Coronary artery (tissue), 2 donors: ENCODE measurements at regions not wholly inside any gene's neighbourhood (a gene's known extent, or its start where the extent isn't known, plus 50 kb on each side); places are given as distances from the start of the nearest gene placed in this dataset.
A peak's percentile ranks its signal among the peaks of the same experiment; 100 is the strongest.

ENCODE experiments used
- DNase-seq: peaks from one replicate; pipeline ENCODE4 v3.0.0-alpha.2; 2017; ENCODE audit warnings: low spot score
- H3K27ac ChIP-seq, 2 donors: fragments of 200-600 bp; sonication (generic); one replicate each; pipeline ENCODE4 v1.5.1; 2016 to 2019
- H3K4me3 ChIP-seq: fragments of 200-600 bp; sonication (generic); 2 replicates; pipeline ENCODE4 v1.5.1; 2016; ENCODE audit warnings: mild to moderate bottlenecking, moderate library complexity
- TF ChIP-seq, protein P1 (sequence below): fragments of 200-600 bp; sonication (generic); IDR thresholded peaks from one replicate; pipeline ENCODE4 v1.5.1; 2019; ENCODE audit warnings: antibody characterized with exemption

DNA sequence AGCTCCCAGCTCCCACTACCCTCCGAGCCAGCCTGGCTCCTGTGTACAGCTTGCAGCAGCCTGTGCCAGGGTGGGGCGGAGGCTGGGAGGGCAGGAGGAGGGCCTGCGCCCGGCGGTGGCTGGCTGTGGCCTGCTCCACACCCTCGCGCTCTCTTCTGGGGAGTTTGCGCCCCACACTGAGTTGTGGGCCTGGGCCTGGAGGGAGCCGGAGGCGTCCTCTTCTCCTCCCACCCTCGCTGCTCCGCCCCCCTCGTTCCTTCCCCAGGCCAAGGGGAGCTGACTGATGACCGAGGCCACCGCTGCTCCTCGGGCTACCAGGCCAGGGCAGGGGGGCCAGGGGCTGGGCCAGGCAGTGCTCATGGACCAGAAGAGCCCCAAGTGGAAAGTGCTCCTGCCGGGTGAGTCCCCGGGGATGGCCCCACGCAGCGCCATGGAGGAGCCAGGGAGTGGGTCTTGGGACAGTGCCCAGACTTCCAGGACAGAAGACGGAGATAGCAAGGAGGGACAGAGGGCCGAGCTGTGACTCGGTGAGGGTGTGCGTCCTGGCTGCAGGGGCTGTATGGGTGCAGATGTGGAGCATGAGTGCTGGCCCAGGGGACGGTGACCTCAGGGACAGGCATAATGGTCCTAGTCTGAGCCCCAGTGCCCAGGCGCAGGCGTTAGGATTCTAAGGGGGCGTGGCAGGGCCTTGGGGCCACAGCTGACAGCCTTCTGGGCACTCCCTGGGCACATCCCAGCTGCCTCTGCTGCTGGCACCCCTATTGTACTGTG is 242.1 kb upstream of the GSE1 start:
- DNase-seq = no peak

DNA sequence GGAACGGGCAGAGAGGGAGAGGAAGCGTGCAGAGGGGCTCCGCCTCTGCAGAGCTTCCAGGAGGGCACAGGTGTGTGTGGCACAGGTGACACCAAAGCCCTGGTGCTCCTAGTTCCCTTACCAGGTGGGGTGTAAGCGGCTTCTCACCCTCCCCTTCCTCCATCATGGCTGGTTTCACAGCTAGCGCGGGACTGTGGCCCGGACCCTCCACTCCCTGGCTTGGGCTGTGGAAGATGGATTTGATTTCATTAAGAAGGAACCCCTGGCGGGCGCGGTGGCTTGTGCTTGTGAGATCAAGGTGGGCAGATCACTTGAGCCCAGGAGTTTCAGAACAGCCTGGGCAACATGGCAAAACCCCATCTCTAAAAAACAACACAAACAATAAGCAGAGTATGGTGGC is 241.2 kb upstream of the GSE1 start:
- Histone ChIP-seq H3K4me3 (no peak overlapping the region), H3K27ac (peak overlapping the region; percentile 39 to 80)
- no peak for DNase-seq
- TF ChIP-seq, protein P1, sequence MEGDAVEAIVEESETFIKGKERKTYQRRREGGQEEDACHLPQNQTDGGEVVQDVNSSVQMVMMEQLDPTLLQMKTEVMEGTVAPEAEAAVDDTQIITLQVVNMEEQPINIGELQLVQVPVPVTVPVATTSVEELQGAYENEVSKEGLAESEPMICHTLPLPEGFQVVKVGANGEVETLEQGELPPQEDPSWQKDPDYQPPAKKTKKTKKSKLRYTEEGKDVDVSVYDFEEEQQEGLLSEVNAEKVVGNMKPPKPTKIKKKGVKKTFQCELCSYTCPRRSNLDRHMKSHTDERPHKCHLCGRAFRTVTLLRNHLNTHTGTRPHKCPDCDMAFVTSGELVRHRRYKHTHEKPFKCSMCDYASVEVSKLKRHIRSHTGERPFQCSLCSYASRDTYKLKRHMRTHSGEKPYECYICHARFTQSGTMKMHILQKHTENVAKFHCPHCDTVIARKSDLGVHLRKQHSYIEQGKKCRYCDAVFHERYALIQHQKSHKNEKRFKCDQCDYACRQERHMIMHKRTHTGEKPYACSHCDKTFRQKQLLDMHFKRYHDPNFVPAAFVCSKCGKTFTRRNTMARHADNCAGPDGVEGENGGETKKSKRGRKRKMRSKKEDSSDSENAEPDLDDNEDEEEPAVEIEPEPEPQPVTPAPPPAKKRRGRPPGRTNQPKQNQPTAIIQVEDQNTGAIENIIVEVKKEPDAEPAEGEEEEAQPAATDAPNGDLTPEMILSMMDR = no peak

More for the DNA sequence above, 242.1 kb upstream of the GSE1 start:
- Histone ChIP-seq H3K27ac (peak overlapping the region; percentile 45 to 80), H3K4me3 (peak overlapping the region; percentile 63)
- TF ChIP-seq, protein P1 = no peak

DNA sequence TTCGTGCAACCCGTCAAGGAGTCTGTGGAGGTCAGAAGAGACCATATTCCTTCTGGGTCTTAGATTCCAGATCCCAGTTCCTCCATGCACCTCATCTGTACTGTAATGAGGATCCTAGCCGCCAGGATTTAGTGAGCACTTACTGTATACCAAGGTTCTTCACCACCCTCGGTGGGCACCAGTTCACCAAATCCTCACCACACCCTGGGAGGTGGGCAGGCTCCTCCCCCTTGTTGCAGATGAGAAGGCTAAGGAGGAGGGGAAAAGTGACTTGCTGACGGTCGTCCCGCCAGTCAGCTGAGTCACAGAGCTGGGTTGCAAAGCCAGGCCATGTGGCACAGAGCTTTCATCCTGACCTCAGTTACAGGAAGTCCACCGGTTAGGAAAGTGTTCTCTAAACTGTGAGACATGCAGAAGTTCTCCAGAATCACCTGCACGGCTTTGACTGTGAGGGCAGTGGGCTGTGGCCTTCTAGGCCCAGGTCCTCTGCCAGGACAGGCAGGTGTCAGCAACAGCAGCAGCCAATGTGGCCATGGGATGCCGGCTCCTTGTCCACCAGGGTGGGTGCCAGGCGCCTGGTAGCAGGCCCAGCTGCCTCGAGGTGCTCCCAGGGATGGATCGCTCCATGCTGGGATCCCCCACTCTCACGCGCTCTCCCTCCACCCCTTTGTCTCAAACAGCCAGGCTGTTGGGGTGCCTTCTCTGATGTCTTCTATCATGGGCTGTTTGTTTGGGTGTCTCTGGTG is 240.3 kb upstream of the GSE1 start:
- Histone ChIP-seq H3K27ac (peak overlapping the region; percentile 47 to 79), H3K4me3 (peak overlapping the region; percentile 12)
- TF ChIP-seq, protein P1 = no peak
- no peak for DNase-seq

DNA sequence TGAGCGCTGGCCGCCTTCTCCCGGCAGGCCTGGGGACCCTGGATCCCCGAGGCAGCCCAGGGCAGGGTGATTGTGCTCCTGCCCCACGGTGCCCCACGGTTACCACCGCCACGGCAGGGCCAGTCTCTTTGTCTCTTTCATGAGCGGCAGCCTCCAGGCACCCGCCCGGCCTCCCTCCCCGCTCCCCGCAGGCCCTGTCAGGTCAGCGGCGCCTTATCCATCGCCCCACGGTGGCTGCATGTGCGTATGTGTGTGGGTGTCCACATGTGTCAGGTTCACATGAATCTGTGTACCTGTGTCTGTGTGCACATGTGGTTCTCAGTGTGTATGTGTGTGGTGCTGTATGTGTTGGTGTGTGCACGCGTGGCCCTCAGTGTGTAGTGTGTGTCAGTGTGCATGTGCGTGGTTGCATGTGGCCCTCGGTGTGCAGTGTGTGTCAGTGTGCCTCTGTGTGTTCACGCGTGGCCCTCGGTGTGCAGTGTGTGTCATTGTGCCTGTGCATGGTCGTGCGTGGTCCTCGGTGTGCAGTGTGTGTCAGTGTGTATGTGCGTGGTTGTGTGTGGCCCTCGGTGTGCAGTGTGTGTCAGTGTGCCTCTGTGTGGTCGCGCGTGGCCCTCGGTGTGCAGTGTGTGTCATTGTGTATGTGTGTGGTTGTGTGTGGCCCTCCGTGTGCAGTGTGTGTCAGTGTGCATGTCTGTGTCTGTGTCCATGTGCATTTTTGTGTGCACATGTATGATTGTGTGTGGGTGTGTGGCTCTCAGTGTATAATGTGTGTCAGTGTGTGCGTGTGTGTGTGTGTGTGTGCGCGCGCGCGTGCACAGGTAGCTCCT is 239.2 kb upstream of the GSE1 start:
- Histone ChIP-seq H3K4me3 (no peak overlapping the region), H3K27ac (peak overlapping the region in 1 of 2 donors; percentile 79)
- DNase-seq = no peak
- TF ChIP-seq, protein P1 = no peak

DNA sequence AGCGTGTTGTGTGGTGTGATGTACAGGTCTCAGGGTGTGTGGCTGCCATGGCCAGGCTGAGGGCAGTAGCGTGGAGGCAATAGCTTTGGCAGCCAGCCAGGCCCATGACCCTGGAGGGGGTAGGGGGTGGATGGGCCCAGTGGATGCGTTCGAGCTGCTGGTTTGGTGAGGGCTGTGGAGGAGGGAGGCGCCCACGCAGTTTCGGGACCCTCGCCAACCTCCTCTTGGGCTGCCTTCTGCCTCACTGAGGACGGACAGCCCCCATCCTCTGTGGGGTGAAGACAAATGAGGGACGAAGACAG is 238.6 kb upstream of the GSE1 start:
- peak overlapping the region in 1 of 2 donors; percentile 1 for H3K27ac ChIP-seq
- no peak overlapping the region for H3K4me3 ChIP-seq
- DNase-seq = no peak
- TF ChIP-seq, protein P1 = no peak

DNA sequence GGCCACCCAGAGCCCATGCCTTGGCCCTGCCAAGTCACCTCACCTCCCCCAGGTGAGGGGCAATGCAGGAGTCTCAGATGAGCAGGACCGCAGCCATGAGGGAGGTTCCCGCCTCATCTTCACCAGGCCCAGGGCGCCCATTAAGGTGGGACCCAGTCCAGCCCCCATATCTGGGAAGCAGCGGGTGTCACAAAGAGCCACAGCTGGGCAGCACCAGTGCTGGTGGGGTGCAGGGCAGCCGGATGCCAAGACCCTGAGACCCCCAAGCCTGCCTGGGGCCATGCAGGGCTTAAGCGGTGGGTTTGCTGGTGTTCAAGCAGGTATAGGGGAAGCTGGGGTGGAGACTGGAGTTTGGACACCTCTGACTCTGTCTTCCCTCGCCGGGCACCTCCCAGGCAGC is 237.8 kb upstream of the GSE1 start:
- H3K4me3 ChIP-seq = no peak overlapping the region
- DNase-seq = no peak
- TF ChIP-seq, protein P1 = no peak
- H3K27ac ChIP-seq = no peak overlapping the region
